Activated CD8-positive, alpha-beta memory T cell treated with anti-CD3 and anti-CD28 coated beads, Interleukin-2, amount 50 U/mL, for 24 hours (primary cell): ENCODE measurements at regions not wholly inside any gene's neighbourhood (a gene's known extent, or its start where the extent isn't known, plus 50 kb on each side); places are given as distances from the start of the nearest gene placed in this dataset.
"Not testable (repeated sequence)": the region's sequence is repeated elsewhere in the genome, so short reads cannot be mapped to it uniquely, and the experiment has no call there.

Source experiments
- DNase-seq: peaks from one replicate; pipeline ENCODE4 v3.0.0-alpha.2; 2020; ENCODE audit errors: extremely low read depth

DNA sequence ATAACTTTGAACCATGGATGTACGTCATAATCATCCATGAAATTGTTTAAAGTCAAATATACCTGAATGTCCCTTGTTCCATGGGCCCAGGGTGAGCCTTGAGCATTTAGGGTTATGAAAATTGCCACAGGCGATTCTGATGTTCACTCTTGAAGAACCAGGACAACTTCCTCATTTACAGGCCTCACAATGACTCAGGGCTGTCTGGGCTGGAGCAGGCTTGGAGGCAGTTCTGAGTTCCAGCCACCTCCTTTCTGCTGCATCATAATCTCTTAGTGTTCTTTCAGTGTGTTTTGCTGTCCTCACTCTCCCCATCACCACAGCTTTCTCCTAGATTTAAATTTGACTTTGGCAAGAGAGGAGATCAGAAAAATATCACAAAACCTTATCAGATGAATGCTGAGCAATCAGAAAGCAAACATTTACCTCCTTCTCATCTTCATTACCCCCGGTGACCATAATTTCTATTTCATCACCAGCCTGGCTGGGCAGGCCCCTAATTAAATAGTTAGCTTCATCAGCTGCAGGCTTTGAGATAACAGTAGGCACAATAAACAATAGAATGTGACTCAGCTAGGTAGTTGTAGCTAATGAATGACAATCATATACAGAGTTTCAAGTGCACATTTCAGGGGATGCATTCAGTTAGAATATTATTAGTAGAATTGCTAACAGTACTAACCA, 571.0 kb downstream of the SH2D4B start:
- no peak for DNase-seq

DNA sequence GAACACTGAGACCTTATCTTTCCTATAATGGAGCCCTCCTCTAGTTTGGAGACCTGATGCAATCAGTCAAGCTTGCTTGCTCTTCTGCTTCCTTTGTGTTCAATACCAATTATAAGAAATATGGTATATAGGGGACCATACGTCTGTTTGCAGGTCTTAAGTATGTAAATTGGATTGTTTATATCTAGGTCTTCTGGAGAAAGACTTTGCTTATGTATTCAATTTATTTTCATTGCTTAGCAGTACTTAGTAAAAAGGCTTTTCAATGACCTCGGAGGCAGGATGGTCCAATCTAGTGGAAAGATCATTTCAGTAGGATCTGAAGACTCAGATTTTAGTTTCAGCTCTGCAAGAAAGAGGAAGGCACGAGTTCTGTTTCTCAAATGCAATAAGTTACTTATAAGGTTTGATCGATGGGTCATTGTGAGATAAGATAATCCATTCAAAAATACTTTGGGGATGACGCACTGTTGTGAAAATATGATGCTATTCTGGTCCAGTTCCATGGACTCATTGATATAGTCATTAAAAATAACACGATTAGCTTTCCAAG, 571.6 kb downstream of the SH2D4B start:
- DNase-seq: no peak

DNA sequence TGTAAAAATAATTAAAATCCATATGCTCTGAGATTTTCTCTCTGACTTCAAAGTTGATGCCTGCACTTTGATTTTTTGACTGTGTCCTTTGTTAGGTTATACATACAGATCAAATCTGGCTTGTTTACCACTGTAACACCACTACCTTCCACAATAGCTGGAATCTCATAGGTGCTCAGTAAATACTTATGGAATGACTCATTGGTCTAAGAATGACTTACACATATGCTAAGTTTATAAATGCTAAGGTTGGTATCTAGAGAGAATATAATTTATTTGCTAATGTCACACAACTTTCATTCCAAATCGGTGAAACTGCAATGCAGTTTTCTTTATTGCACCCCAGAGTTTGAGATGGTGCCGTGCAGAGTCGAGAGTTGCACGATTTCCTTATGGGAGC, 578.5 kb downstream of the SH2D4B start:
- no peak for DNase-seq

DNA sequence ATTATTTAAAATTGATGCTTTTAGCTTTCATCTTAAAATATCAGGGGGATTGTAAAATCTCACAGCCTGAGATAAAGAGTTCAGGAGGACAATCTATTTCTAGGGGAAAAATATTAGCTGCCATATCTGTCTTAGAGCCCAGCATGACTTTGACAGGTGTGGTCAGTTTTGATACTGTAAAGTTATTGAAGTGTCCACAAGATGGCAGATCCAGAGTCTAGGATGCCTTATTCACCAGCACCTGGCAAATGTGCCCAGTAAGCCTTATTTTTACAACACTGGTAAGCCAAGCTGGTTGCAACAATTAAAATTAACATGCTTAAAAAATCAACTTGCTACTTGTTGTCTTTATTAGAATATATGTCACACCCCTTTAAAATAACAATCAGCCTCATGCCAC, 579.3 kb downstream of the SH2D4B start:
- no peak for DNase-seq

DNA sequence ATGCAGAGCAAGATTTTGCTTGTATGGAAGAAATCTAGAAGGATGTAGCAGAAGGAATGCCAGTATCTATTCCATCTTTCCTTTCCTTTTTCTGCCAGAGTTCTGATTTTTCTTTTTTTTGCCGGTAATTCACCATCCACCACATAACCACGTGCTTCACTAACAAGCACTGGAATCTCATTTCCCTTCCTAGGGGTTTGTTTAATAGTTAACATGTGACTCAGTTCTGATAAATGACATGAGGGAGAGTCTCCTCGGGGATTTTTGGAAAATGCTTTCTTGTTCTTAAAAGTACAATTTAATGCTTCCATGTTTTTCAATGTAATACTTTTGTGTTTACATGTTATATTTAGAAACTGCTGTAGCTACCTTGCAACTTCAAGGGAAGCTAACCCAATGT, 590.2 kb downstream of the SH2D4B start:
- DNase-seq: no peak

DNA sequence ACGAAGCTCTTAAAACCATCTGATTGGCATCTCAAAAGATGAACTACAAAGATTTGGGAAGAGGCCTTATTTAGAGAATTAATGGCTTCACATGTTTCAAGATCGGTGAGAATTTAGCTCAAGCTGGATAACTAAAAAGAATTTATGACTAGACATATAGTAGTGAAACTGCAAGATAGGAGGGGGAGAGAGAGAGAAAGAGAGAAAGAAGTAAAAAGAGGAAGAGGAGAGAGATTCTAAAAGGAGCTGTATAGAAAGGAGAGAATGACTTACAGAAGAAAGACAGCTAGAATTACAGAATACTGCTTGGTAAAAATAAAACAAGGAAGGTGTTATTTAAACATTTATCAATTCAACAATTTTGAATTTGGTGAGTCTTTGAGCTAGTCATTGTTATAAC, 592.3 kb downstream of the SH2D4B start:
- DNase-seq: no peak

DNA sequence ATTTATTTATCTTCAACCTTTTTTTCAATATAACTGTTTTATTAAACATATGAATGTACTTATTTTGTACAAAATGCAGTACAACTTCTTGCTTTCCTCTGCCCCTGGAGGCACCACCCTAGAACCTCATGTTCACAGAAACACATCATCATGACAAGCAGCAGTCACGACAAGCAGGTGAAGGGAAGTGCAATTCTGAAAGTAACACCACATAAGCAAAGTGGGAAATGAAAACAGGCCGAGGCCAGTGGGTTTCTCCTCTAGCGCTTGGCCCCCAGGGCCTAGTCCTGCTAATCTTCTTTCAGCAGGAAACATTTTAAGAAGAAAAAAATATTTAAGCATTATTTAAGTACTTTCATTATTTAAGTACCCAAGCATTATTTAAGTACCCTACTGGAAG, 598.1 kb downstream of the SH2D4B start:
- no peak for DNase-seq

DNA sequence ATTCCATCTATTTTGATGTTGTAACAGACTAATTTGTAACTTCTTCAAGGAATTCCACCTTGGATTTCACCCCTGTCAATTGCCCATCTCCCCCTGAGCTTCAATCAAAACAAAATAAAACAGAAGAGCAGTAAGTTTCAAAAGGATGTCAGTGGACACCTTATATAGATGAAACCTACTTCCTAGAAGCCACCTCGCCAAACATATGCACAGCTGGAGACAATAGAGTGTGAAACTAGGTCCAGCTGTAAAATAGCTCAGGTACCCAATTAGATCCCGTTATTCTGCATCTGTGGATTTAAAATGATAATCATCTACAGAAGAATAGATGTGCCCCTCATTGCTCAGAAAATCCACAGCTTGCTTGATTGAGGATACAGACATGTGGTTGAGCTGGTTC, 598.6 kb downstream of the SH2D4B start:
- DNase-seq: no peak

DNA sequence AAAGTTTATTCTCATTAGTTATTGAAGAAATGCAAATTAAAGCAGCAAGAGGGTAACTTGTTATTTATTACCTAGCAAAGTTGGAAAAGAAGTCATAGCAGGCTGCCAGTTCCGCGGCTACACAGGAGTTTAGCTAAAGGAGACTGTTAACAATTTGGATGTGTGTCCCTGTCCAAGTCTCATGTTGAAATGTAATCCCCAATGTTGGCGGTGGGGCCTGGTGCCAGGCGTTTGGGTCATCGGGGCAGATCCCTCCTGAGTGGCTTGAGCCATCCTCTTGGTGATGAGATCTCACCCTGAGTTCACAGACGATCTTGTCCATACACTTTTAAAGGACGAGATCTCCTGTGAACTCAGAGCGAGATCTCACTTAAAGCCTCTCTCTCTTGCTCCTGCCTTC, 608.3 kb downstream of the SH2D4B start:
- no peak for DNase-seq

DNA sequence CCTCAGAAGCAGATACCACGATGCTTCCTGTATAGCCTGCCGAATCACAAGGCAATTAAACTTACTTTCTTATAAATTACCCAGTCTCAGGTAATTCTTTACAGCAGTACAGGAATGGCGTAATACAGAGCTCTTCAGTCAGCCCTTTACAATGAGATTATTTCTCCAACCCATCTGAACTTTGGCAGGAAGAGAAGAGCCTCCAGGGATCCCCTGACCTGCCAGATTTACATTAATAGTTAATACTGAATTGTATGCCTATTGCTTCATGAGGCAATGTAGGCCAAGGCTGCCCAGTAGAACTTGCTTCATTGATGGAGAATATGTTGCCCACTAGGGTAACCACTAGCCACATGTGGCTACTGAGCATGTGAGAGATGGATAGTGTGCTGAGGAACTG, 608.7 kb downstream of the SH2D4B start:
- no peak for DNase-seq

DNA sequence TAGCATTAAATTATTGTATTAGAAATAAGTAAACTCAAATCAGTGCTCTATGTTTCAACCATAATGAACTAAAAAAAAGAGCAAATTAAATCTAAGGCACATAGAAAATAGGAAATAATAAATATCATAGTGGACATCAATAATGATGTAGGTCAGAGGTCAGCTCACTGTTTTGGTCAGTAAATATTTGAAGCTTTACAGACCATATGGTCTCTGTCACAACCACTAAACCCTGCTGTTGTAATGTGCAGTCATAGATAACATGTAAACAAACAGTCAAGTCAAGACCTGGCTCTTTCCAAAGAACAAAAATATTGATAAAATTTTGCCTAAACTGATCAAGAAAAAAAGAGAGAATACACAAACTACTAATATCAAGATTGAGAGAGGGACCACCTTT, 615.0 kb downstream of the SH2D4B start:
- no peak for DNase-seq

DNA sequence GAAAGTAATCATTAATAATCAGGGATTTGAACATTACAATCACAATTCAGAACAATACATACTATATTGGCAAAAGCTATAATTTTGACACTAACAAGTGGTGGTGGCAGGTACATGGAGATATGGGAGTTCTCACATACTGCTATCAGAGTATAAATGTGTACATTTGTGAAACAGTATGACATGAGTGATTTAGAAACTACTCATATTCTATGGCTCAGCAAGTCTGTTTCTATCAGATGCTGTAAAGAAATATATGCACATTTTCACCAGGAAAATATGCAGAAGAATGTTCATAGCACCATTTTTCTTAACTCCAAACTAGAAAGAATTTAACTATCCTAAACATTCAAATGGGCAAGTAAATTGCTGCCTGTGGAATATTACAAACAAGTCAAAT, 620.0 kb downstream of the SH2D4B start:
- no peak for DNase-seq

DNA sequence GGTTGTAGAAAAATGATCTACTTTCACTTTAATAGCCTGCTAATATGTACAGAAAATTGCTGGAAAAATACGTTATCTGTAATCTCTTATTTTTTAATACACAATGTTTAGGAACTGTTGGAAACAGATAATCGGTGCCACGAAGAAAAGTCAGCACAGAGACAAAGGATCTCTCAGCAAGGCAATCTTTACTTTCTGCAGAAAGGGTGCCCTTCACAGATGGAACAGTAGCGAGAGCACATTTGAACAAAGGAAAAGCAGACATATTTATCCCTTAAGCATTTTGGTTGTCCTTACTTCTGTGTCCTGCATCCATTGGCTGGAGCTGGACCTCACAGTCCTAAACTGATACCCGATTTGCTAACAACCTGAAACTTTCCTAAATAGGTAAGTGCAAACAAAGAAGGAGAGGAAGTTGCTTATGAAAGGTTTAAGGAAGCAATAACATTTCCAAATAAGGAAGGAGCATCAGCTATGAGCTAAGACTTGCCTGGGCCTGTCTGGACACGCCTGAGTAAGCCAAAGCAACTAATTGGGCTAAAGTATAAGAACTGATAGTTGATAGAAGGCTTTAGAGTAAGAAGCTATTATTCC, 640.0 kb downstream of the SH2D4B start:
- no peak for DNase-seq

DNA sequence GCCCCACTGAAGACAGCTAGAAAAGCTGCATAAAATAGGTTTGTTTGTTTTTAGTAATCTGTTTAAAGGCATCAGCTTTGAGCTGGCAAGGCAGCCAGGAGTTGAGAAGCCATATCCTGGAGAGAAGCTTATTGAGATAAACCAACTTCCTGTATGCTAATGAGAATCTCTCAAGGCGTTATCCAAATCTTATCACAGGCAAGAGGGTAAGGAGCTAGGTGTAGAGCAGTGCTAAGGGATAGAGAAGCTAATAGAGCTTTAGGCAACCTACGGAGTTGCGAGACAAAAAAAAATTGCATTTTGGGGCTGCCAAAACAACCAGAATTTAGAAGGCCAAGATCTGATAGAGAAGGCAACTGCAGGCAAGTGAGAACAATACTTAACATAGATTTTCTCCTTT, 641.6 kb downstream of the SH2D4B start:
- no peak for DNase-seq

DNA sequence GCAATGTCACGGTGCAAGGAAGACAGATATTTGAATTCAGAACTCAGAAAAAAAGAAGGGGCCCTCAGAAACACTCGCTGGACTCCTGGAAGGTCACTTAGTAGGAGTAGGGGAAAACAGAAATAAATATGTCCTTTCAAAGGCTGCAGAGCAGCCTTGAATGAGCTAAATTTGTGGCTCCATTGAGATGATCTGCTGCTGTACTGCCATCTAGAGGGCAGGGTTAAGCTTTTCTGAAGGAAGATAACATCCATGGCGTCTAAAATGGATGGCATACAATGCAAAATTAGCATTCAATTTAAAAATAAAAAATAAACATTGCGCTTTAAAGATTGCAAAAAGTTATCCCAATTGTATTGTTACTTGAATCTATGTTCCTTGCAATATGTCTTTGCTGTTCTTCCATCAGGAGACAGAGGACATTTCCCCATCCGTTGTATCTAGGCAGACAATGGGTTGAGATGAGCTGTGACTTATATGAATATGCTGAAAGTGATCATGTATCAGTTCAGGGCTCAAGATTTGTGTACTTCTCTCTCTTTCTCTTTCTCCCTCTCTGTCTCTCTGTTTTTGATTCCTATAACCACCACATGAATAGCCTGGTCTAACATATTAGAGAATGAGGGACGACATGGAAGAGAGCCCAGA, 642.2 kb downstream of the SH2D4B start:
- no peak for DNase-seq

DNA sequence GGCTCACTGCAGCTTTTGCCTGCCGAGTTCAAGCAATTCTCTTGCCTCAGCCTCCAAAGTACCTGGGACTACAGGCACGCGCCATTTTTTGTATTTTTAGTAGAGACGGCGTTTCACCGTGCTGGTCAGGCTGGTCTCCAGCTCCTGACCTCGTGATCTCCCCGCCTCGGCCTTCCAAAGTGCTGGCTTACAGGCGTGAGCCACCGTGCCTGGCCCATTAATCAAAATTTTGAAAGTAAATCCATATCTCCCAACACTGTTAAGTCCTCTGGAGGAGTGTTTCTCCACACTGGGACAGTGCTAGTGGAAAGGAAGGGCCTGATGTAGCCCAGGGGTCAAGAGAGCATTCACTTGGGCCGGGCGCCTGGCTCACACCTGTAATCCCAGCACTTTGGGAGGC, 644.6 kb downstream of the SH2D4B start:
- DNase-seq: no peak

DNA sequence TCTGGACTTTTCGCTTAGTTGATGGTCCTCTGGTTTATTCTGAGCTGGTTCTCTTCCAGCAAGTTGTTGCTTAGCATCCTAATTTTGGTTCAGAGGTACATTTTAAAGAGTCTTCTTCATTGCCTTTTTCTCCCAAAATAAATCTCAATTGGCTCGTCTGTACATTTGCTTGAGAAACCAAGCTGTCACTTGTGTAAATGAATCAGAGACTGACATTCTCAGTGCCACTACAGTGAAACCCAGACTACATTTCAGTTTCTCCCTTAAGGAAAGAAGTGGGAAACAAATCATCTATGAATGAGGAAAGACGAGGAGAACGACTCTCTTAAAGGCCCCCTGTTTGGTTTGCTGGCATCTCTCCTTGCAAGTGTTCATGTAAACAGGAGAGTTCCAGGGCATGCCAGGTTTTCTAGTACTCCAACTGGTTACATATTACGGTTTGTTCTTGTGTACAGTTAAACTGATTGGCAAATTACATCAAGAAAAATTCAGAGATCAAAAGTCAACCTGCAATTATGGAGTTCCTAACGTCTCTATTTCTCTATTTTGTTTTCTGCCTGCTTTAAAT, 654.6 kb downstream of the SH2D4B start:
- DNase-seq: no peak

DNA sequence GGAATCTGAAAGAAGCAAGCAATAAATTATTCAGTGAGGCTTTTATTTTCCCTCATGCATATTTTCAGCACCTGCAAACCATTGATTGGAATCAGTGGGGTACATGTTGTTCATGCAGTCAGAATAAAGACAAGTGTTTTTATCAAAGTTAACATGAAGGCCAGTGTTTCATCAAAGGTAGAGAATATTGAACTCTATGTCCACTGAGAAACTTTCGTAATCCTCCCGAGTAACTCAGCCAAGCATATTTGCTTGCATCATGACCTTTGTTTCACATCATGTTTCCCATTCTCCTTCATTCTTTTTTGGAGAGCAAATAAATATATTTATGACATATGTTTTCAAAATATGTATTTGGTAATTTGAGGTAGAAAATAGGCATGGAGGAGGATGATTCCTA, 663.1 kb downstream of the SH2D4B start:
- no peak for DNase-seq

DNA sequence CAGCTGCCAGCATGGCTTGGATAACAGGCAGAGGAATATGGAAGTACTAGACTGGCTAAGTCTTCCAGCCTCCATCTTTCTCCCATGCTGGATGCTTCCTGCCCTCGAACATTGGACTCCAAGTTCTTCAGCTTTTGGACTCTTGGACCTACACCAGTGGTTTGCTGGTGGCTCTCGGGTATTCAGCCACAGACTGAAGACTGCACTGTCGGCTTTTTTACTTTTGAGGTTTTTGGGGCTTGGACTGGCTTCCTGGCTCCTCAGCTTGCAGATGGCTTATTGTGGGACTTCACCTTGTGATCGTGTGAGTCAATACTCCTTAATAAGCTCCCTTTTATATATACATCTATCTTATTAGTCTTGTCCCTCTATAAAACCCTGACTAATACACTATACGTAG, 667.6 kb upstream of the NRG3 start:
- DNase-seq: not testable (repeated sequence)

DNA sequence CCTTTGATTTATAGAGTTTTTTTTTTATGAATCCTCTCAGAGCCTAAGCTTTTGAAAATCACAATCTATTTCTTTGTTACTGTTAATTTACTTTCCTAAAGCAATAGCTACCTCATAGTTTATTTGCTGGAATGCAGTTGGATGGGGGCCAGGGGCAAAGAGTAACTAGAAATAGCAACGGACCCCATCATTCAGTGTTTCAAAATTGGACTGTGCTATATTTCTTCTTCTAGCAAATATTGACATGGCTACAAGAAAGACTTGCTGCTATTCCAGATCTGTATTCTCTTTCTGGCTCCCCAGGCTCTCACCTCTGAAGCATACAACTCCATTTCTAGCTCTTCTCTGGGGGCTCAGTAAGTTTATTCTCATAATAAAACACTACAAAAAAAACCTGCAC, 661.6 kb upstream of the NRG3 start:
- DNase-seq: no peak

DNA sequence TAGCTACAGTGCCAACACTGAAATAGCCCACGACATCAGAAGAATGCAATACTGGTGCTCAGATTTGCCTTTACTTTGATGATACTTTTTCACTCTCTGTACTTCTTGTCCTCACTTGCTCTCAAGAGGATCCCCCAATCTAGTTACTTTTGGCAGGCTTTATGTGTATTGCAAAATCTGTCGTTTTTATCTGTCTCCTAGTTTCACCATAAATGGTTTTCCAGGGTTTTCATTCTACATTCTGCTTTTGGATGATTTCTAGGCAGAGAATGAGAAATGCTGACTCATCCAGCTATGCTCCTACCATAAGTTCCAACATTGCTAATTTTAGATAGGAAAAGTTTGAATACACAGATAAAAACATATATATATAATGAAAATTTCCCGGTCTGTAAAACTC, 659.5 kb upstream of the NRG3 start:
- no peak for DNase-seq

DNA sequence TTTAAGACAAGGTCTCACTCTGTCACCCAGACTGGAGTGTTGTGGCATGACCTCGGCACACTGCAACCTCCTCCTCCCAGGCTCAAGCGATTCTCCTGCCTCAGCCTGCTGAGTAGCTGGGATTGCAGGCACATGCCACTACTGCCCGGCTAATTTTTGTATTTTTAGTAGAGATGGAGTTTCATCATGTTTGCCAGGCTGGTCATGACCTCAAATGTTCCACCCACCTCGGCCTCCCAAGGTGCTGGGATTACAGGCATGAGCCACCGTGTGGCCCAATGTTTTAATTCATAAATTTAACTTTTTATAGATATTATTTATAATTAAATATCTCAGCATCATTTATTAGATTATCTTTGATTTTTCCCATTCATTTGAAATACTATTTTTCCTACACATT, 658.0 kb upstream of the NRG3 start:
- no peak for DNase-seq

DNA sequence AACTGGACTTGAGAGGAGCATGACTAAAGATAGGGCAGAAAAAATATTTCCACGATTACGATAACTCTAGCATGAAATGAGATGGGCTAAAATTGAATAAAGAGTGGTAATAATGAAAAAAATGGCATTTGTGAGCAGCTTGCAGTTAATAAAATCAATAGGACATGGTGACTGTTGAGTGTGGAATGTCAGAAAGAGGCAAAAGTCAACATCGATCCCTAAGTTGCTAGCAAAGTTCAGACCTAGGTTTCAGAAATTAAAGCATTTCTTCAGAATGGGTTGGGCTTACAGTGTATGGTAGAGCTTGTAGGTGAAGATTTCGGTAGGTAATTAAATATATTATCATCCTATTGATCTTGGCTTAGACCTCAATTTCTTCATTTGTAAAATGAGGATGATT, 656.7 kb upstream of the NRG3 start:
- DNase-seq: no peak
